ENCODE measurements at regions not wholly inside any gene's neighbourhood (a gene's known extent, or its start where the extent isn't known, plus 50 kb on each side); places are given as distances from the start of the nearest gene placed in this dataset.

DNA sequence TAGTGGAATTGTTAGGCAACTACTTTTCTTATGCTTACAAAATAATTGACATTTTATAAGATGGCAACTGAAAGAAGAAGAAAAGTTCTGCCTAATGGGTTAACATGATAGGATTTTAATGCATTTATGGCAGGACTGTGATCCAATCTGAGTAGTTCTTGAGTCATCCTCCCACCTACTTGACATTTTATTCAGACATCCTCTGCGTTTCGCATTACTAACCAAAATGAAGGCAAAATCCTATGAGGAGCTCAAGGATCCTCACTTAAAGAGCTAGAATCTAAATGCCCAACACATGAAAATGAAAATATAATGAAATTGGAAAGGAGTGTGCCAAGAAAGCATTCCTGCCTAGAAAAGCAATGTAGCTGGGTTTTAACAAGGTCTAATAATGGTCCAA is 581.1 kb upstream of the SEMA6D start:
- no peak for DNase-seq (ENCODE audit: extremely low read depth, low read depth)

DNA sequence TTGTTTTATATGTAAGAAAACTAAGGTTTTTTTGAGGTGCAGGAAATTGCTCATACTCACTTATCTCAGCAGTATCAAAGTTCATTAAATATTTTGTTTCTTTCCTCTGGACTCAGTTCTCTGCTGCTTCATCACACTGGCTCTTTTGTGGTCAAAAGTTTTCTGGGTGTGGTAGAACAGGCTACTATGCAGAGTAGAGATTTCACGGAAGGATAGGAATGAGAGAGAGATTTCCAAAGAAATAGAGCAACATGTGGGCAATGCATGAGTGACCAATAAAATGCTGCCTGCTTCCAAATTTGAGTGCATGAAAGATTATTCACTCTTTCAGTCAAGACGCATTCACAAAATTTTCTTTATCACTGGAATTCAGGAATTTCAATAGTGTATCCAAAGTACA is 577.3 kb upstream of the SEMA6D start:
- no peak for DNase-seq (ENCODE audit: extremely low read depth, low read depth)

More for the DNA sequence above, 581.1 kb upstream of the SEMA6D start:
- TF ChIP-seq, protein P1, sequence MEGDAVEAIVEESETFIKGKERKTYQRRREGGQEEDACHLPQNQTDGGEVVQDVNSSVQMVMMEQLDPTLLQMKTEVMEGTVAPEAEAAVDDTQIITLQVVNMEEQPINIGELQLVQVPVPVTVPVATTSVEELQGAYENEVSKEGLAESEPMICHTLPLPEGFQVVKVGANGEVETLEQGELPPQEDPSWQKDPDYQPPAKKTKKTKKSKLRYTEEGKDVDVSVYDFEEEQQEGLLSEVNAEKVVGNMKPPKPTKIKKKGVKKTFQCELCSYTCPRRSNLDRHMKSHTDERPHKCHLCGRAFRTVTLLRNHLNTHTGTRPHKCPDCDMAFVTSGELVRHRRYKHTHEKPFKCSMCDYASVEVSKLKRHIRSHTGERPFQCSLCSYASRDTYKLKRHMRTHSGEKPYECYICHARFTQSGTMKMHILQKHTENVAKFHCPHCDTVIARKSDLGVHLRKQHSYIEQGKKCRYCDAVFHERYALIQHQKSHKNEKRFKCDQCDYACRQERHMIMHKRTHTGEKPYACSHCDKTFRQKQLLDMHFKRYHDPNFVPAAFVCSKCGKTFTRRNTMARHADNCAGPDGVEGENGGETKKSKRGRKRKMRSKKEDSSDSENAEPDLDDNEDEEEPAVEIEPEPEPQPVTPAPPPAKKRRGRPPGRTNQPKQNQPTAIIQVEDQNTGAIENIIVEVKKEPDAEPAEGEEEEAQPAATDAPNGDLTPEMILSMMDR (IDR thresholded peaks at IDR 0.05; ENCODE audit: low read depth, low read length) = no peak

DNA sequence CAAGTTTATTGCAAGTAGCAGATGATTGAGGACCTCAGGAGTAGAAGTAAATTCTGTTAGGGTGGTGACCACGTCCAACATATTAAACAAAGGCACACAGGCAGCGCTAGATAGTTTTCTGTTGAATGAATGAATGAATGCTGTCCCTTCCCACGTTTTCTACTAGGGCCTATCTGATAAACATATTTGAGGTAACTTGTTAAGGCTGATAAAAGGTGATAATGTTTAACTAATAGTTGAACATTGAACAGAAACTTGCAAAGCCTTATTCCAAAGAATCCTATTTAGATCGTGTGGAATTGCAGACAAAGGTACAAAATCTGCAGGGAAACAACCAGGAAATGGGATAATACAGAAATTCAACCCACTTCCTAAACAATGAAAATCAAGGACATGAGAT is 559.5 kb upstream of the SEMA6D start:
- TF ChIP-seq, protein P1 (IDR thresholded peaks at IDR 0.05; ENCODE audit: low read depth, low read length) = no peak
- DNase-seq (ENCODE audit: extremely low read depth, low read depth) = no peak

More for the DNA sequence above, 577.3 kb upstream of the SEMA6D start:
- TF ChIP-seq, protein P1 (IDR thresholded peaks at IDR 0.05; ENCODE audit: low read depth, low read length) = no peak

DNA sequence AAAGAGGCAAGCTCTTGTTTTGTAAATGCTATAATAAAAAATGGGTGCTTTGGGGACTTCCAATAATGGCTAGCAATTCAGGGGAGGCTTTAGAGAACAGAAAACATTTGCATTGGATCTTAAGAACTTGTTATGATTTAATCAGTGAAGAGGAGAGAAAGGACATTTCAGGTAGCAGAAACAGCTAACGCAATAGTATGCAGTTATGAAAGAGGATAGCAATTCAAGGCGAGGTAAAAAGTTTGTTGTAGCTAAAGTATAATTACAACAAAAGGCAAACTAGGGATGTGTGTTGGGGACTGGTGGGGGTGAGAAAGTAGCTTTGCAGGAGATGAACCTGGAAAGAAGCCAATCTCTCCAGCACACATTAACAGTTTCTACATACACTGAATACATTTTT is 558.7 kb upstream of the SEMA6D start:
- TF ChIP-seq, protein P1 (IDR thresholded peaks at IDR 0.05; ENCODE audit: low read depth, low read length) = no peak
- no peak for DNase-seq (ENCODE audit: extremely low read depth, low read depth)

DNA sequence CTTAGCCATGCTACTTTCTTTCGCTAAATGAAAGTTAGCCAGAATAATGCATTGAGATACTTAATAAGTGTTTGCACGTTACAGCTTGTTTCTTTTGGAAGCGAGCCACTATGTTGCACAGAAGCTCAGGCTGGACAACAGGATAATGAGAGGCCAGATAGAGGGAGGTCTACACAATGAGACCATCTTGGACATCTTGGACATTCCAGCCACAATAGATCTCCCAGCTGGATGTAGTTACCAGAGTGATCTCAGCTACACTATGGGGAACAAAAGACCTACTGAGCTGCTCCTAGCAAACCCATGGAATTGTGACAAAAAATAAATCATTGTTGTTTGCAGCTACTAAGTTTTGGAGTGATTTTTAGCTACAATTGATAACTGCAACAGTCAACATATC is 540.1 kb upstream of the SEMA6D start:
- DNase-seq (ENCODE audit: extremely low read depth, low read depth) = no peak
- TF ChIP-seq, protein P1 (IDR thresholded peaks at IDR 0.05; ENCODE audit: low read depth, low read length) = no peak

DNA sequence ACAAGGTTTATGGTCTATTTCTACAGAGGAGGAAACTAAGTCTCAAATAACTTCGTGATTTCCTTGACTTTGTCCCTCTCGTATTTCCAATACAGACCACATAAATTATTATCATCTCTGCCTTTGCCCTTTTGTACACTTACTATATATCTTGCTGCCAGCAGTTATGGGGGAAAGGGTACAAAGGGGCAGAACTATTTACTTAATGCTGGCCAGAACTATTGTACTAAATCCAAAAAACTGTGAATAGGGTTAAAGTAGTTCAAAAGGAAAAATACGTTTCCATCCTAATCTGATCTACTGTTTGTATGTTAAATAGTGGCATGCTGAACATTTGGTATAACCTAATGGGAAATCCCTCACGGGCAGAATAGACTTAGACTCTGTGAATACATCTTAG is 537.3 kb upstream of the SEMA6D start:
- TF ChIP-seq, protein P1 (IDR thresholded peaks at IDR 0.05; ENCODE audit: low read depth, low read length) = no peak
- no peak for DNase-seq (ENCODE audit: extremely low read depth, low read depth)

DNA sequence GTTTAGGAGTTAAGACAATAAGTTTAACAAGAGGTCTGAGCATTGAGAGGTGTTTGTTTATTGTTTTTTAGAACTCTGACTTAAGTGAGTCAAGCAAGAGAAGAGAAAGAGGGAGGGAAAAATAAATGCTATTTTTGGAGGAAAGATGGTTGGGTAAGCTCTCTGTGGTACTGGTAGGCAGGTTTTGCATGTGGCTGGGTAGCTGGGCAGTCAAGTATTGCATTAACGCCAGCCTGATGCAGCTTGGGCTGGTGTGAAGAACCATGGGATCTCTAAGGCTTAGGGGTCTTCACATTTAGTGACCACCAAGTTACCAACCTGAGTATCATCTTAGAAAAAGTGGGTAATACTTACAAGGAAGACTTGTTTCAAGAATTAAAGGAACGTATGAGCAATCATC is 534.5 kb upstream of the SEMA6D start:
- DNase-seq (ENCODE audit: extremely low read depth, low read depth) = no peak
- TF ChIP-seq, protein P1 (IDR thresholded peaks at IDR 0.05; ENCODE audit: low read depth, low read length) = no peak

Data from AG09319 (cell line).